DMS53 treated with DMSO at 0.1 percent for 48 hours (cell line): ENCODE measurements at regions not wholly inside any gene's neighbourhood (a gene's known extent, or its start where the extent isn't known, plus 50 kb on each side); places are given as distances from the start of the nearest gene placed in this dataset.

ENCODE experiments used
- DNase-seq: peaks from one replicate; lab custom pipeline; 2025; ENCODE audit not compliant: unreplicated experiment; lab: John Stamatoyannopoulos, UW

DNA sequence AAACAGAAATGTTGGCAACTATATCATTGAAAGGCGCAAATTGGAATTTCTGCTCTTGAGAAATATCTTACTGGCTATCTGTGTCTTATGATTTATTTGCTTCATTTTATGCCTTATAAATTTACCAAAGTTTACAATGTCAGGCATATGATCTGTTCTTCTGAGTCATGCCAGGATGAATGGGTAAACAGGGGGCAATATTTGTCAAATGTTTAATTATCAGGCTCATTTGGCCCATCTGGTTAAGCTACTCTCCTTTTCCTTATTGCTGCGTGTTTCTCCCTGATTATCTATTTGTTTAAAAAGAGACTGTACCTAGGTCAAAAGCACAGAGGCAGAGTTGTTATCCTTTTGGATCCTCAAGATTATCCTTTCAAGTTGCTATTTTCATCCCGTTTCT is 903.8 kb upstream of the PCDH10 start:
- DNase-seq = no peak

- no peak for DNase-seq
Observed at GRCh38 chr4:132264176-132264575, 884.9 kb upstream of the PCDH10 start.

- peak; percentile 6 for DNase-seq
Observed at GRCh38 chr4:132266374-132266773, 882.7 kb upstream of the PCDH10 start.

DNA sequence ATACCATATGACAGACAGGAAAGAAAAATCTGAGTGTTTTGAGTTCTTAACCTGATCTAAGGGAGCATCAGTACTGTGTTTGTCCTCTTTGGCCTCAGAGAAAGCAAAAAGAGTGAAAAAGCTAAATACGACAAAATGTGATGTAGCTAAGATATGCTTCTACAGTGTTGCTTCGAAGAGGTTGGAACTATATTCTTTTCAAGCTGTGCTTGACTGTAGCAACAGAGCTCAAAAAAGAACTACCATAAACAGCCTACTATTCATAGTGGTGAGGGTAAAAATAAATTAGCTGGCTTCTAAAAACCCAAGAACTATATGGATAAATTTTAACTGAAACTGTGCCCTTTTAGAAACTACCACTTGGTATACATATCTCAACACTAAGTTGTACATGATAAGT is 881.8 kb upstream of the PCDH10 start:
- DNase-seq = no peak

- DNase-seq = no peak
Observed at GRCh38 chr4:132269303-132269990, 879.6 kb upstream of the PCDH10 start.

- DNase-seq = peak; percentile 17
Observed at GRCh38 chr4:132275583-132276121, 873.4 kb upstream of the PCDH10 start.

DNA sequence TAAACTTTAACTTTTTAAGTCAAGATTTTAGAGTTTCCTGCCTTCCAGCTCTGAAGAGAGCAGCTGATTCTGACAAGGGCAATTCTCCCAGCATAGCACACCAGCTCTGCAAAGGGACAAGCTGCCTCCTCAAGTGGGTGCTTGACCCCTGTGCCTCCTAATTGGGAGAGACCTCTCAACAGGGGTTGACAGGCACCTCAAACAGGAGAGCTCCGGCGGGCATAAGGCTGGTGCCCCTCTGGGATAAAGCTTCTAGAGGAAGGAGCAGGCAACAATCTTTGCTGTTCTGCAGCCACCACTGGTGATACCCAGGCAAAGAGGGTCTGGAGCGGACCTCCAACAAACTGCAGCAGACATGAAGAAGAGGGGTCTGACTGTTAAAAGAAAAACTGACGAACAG is 872.9 kb upstream of the PCDH10 start:
- DNase-seq = no peak

- DNase-seq = no peak
Observed at GRCh38 chr4:132276989-132277388, 872.1 kb upstream of the PCDH10 start.

DNA sequence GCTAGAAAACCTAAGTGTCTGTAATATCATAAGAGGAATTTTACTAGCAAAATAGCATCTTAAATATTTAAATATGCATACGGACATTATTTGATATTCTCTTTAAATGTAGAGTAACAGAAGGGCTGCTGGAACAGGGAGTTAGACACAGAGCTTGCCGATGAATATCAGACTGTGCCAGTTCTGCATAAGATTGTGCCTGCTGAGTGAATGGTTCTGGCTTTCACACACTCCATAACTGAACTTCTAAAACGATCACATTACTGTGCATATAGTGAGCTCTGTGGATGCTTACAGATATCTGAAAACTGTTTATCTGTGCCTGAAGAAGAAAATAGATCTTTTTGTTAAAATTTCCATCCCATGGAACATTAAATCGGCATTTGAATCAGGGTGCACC is 867.4 kb upstream of the PCDH10 start:
- no peak for DNase-seq

- no peak for DNase-seq
Observed at GRCh38 chr4:132284910-132285426, 864.1 kb upstream of the PCDH10 start.

GRCh38 chr4:132297346-132297745 is 851.7 kb upstream of the PCDH10 start:
- DNase-seq = no peak

DNA sequence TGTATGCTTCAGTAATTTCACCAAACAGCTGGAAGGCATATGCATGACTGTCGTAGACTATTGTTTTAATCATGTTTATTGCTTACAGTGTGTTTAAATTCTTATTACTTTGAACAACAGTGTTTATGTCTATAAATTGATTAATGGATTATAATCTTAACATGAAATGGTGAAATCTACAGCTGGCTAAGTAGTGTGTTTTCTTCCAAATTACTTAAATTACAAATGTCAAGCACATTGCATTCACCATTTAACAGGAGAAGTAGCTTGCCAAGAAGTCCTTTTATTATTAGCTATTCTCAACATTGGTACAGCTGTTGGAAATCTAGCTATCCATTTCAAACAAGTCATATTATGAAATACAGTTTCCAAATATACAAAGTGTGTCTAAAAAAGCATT is 849.3 kb upstream of the PCDH10 start:
- no peak for DNase-seq

DNA sequence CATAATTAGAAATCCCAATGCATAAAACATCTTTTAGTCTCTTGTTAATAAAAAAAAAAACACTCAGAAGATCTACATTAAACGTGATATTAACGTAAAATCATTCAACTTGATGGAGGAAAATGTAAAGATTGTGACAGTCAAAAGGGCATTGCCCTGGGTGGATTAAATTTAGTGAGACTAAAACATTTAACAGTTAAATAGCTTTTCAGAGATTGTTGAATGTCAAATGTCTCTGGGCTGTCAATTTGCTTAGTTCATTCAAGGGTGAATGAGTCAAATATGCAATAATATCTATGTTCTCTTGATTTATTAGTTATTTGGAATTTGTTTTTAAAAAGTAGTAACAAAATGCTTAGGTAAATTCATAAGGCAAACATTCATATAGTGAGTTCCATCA is 836.6 kb upstream of the PCDH10 start:
- DNase-seq = no peak

DNA sequence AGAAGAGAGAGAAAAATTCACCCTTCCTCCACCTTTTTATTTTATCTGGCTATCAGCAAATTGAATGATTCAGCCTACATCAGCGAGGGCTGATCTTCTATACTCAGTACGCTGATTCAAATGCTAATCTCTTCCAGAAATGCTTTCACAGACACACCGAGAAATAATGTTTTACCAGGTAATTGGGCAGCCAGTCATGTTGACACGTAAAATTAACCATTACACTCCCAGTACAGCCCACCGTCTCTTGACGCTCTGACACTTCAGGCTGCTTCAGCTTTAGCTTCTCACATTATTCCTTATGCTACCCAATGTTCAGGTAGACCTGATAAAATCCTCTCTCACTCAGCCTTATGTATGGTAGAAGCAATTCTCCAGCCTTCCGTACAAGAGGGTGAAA is 835.2 kb upstream of the PCDH10 start:
- DNase-seq = no peak

GRCh38 chr4:132316738-132317137 is 832.4 kb upstream of the PCDH10 start:
- DNase-seq = no peak

DNA sequence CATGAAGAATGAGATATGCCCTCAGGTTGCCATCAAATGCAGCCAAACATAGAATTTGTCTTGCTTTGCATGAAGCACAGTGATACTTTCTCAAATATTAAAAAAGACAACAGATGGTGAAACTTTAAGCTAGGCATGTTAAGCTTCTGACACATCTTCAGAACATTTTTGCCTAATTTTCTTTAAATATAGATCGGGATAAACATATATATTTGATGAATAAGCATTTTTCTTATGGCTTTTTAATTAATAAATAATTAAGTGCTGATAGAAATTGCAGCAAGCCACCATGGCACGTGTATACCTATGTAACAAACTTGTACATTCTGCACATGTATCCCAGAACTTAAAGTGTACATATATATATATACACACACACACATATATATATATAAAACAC is 831.2 kb upstream of the PCDH10 start:
- DNase-seq = no peak

DNA sequence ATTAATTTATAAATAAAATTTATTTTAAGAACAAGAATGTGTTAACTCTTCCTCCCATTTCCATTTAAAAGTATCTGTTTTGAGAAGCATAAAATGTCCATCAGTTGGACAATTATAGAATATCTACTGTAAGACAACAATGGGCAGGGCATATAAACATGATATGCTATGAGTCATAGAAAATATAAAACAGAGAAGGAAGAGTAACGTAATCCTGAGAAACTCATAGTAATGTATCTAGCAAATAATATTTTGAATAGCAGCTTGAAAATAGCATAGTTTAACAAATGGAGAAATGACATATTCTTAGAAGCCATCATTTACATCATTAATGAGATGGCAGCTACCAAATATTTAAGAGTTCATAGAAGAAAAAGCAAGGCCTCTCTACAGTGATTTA is 820.3 kb upstream of the PCDH10 start:
- no peak for DNase-seq

GRCh38 chr4:132330994-132331393 is 818.1 kb upstream of the PCDH10 start:
- DNase-seq = no peak

- peak; percentile 8 for DNase-seq
Observed at GRCh38 chr4:132332932-132333723, 816.0 kb upstream of the PCDH10 start.

- DNase-seq = no peak
Observed at GRCh38 chr4:132333724-132334047, 815.4 kb upstream of the PCDH10 start.

DNA sequence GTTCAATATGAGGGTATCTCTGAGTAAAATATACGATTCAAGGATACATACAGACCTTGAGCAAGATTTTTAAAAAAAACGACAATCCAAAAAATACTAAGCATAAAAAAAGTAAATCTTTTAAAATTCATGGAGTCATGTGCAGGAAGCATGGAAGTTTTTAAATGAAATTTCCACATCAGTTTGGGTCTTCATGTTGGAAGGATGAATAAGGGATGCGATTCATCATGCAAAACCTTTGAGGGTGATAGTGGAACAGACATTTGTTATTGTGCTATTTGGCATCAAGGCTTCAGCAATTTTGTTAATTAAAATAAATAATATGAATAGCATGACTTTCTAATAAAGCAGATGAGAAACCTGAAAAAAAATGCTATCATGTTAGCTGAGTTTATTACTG is 815.0 kb upstream of the PCDH10 start:
- no peak for DNase-seq
